Stimulated activated CD4-positive, alpha-beta T cell treated with anti-CD3 and anti-CD28 coated beads, Interleukin-4, amount 100 ng/mL, for 48 hours (primary cell): ENCODE measurements at regions not wholly inside any gene's neighbourhood (a gene's known extent, or its start where the extent isn't known, plus 50 kb on each side); places are given as distances from the start of the nearest gene placed in this dataset.
A peak's percentile ranks its signal among the peaks of the same experiment; 100 is the strongest.
"Not testable (repeated sequence)": the region's sequence is repeated elsewhere in the genome, so short reads cannot be mapped to it uniquely, and the experiment has no call there.

Experiments
- DNase-seq, 2 donors: peaks; one replicate each; pipeline ENCODE4 v3.0.0-alpha.2; 2020; ENCODE audit warnings: low read depth in 2 of 2

GRCh38 chr9:31045810-31046209 lies 1338.6 kb upstream of the ACO1 start:
- no peak for DNase-seq

GRCh38 chr9:31061592-31061991 lies 1322.9 kb upstream of the ACO1 start:
- not testable (repeated sequence) for DNase-seq

- DNase-seq, result no peak
Observed at GRCh38 chr9:31065691-31066090, 1318.8 kb upstream of the ACO1 start.

- no peak for DNase-seq
Observed at GRCh38 chr9:31067418-31067817, 1317.0 kb upstream of the ACO1 start.

GRCh38 chr9:31071606-31072286 lies 1312.7 kb upstream of the ACO1 start:
- no peak for DNase-seq

- DNase-seq, result no peak
Observed at GRCh38 chr9:31078175-31078574, 1306.3 kb upstream of the ACO1 start.

GRCh38 chr9:31084350-31084749 lies 1300.1 kb upstream of the ACO1 start:
- DNase-seq, result no peak

- DNase-seq, result no peak
Observed at GRCh38 chr9:31089549-31090221, 1294.8 kb upstream of the ACO1 start.

GRCh38 chr9:31100311-31100710 lies 1284.1 kb upstream of the ACO1 start:
- DNase-seq, result no peak

GRCh38 chr9:31103836-31104235 lies 1280.6 kb upstream of the ACO1 start:
- DNase-seq, result no peak

- DNase-seq, result no peak
Observed at GRCh38 chr9:31104249-31104648, 1280.2 kb upstream of the ACO1 start.

- DNase-seq, result no peak
Observed at GRCh38 chr9:31112491-31112890, 1272.0 kb upstream of the ACO1 start.

GRCh38 chr9:31114346-31114745 lies 1270.1 kb upstream of the ACO1 start:
- no peak for DNase-seq

GRCh38 chr9:31119890-31120454 lies 1264.5 kb upstream of the ACO1 start:
- peak; percentile 2 for DNase-seq

- no peak for DNase-seq
Observed at GRCh38 chr9:31124389-31124788, 1260.1 kb upstream of the ACO1 start.

GRCh38 chr9:31135567-31135966 lies 1248.9 kb upstream of the ACO1 start:
- DNase-seq, result no peak

GRCh38 chr9:31136524-31136923 lies 1247.9 kb upstream of the ACO1 start:
- DNase-seq, result no peak

GRCh38 chr9:31137176-31138160 lies 1247.0 kb upstream of the ACO1 start:
- no peak for DNase-seq

- DNase-seq, result no peak
Observed at GRCh38 chr9:31140316-31140715, 1244.1 kb upstream of the ACO1 start.

- no peak for DNase-seq
Observed at GRCh38 chr9:31142456-31142855, 1242.0 kb upstream of the ACO1 start.

GRCh38 chr9:31144614-31145013 lies 1239.8 kb upstream of the ACO1 start:
- DNase-seq, result no peak
